DOHH2 (cell line): ENCODE measurements at regions not wholly inside any gene's neighbourhood (a gene's known extent, or its start where the extent isn't known, plus 50 kb on each side); places are given as distances from the start of the nearest gene placed in this dataset.

Experiments used
- H3F3A ChIP-seq: fragments of 200-600 bp; sonication (generic), shearing (Covaris generic); 2 replicates; pipeline ENCODE4 v1.6.0; 2016; ENCODE audit warnings: antibody characterized with exemption, mild to moderate bottlenecking; ENCODE audit not compliant: control insufficient read depth, insufficient read depth
- H3K27ac ChIP-seq: fragments of 200-600 bp; sonication (generic); 2 replicates; pipeline ENCODE4 v1.5.1; 2014; ENCODE audit warnings: low read depth, mild to moderate bottlenecking, low read length, moderate library complexity
- H3K27me3 ChIP-seq: fragments of 200-600 bp; sonication (generic); 2 replicates; pipeline ENCODE4 v1.6.1; 2014; ENCODE audit warnings: mild to moderate bottlenecking, low read length, mixed read lengths; ENCODE audit not compliant: control insufficient read depth
- H3K36me3 ChIP-seq: fragments of 200-600 bp; sonication (generic); 2 replicates; pipeline ENCODE4 v1.6.1; 2014; ENCODE audit warnings: mild to moderate bottlenecking, low read length, moderate library complexity, mixed read lengths; ENCODE audit not compliant: control insufficient read depth
- H3K4me1 ChIP-seq: fragments of 200-600 bp; sonication (generic); 2 replicates; pipeline ENCODE4 v1.6.1; 2014; ENCODE audit warnings: mild to moderate bottlenecking, low read length, mixed read lengths; ENCODE audit not compliant: control insufficient read depth
- H3K4me2 ChIP-seq: fragments of 200-600 bp; sonication (generic); 2 replicates; pipeline ENCODE4 v1.6.0; 2014; ENCODE audit warnings: mild to moderate bottlenecking, low read length, moderate library complexity
- H3K4me3 ChIP-seq: fragments of 200-600 bp; sonication (generic); 2 replicates; pipeline ENCODE4 v1.5.1; 2014; ENCODE audit warnings: mild to moderate bottlenecking, low read length, mixed read lengths
- H3K79me2 ChIP-seq: fragments of 200-600 bp; sonication (generic); 2 replicates; pipeline ENCODE4 v1.6.1; 2014; ENCODE audit warnings: mild to moderate bottlenecking, low read length, mixed read lengths; ENCODE audit not compliant: control insufficient read depth
- H3K9me2 ChIP-seq: fragments of 200-600 bp; sonication (generic); replicated peaks from 2 replicates; pipeline ENCODE4 v1.6.1; 2014; ENCODE audit warnings: mild to moderate bottlenecking, low read length, mixed read lengths; ENCODE audit not compliant: control insufficient read depth
- H3K9me3 ChIP-seq: fragments of 200-600 bp; sonication (generic); 2 replicates; pipeline ENCODE4 v1.6.1; 2014; ENCODE audit warnings: antibody characterized with exemption, low read length, mixed read lengths; ENCODE audit not compliant: control insufficient read depth, insufficient read depth
- H4K20me1 ChIP-seq: fragments of 200-600 bp; sonication (generic); 2 replicates; pipeline ENCODE4 v1.6.0; 2014; ENCODE audit warnings: low read depth, mild to moderate bottlenecking, antibody characterized with exemption, low read length, moderate library complexity; ENCODE audit not compliant: control insufficient read depth, insufficient read depth
- CTCF ChIP-seq: fragments of 200-600 bp; sonication (generic); IDR thresholded peaks from one replicate; pipeline ENCODE4 v1.5.1; 2014; ENCODE audit warnings: antibody characterized with exemption, mild to moderate bottlenecking, low read depth, low read length; ENCODE audit not compliant: poor library complexity, severe bottlenecking
- EZH2phosphoT487 ChIP-seq: fragments of 200-600 bp; sonication (generic); IDR thresholded peaks from 2 replicates; pipeline ENCODE4 v1.6.1; 2017; ENCODE audit warnings: borderline replicate concordance, mild to moderate bottlenecking, antibody characterized with exemption, low read length, moderate library complexity, mixed read lengths

GRCh38 chr7:47039089-47039648 is 542.7 kb downstream of the TNS3 start:
- Histone ChIP-seq H4K20me1 (no peaks in the 10 kb centered on the region), H3K27ac (no peak overlapping the region), H3K36me3 (no peaks in the 10 kb centered on the region), H3K9me2 (no peaks in the 10 kb centered on the region), H3K9me3 (no peaks in the 10 kb centered on the region), H3F3A (no peaks in the 10 kb centered on the region), H3K79me2 (no peaks in the 10 kb centered on the region), H3K4me2 (no peak overlapping the region), H3K4me3 (no peak overlapping the region), H3K27me3 (no peaks in the 10 kb centered on the region), H3K4me1 (no peaks in the 10 kb centered on the region)
- TF ChIP-seq EZH2phosphoT487 (no peak), CTCF (no peak)

- Histone ChIP-seq H3K4me3 (no peak overlapping the region), H3K79me2 (no peaks in the 10 kb centered on the region), H3K9me3 (no peaks in the 10 kb centered on the region), H3K4me2 (no peak overlapping the region), H3K4me1 (no peaks in the 10 kb centered on the region), H3F3A (no peaks in the 10 kb centered on the region), H3K27me3 (no peaks in the 10 kb centered on the region), H3K36me3 (no peaks in the 10 kb centered on the region), H3K9me2 (no peaks in the 10 kb centered on the region), H4K20me1 (no peaks in the 10 kb centered on the region), H3K27ac (no peak overlapping the region)
- TF ChIP-seq EZH2phosphoT487 (no peak), CTCF (no peak)
Measured at GRCh38 chr7:47038621-47039020, 543.3 kb downstream of the TNS3 start.

- no peak for TF ChIP-seq EZH2phosphoT487
- TF ChIP-seq CTCF = no peak
- Histone ChIP-seq H3K9me3 (no peaks in the 10 kb centered on the region), H3K79me2 (no peaks in the 10 kb centered on the region), H3K36me3 (no peaks in the 10 kb centered on the region), H3K4me3 (no peak overlapping the region), H3K27ac (no peak overlapping the region), H3F3A (no peaks in the 10 kb centered on the region), H3K9me2 (no peaks in the 10 kb centered on the region), H3K27me3 (no peaks in the 10 kb centered on the region), H3K4me2 (no peak overlapping the region), H4K20me1 (no peaks in the 10 kb centered on the region), H3K4me1 (no peaks in the 10 kb centered on the region)
Measured at GRCh38 chr7:47037607-47038006, 544.3 kb downstream of the TNS3 start.

GRCh38 chr7:47036909-47037308 is 545.0 kb downstream of the TNS3 start:
- no peak overlapping the region for H3K4me3 ChIP-seq
- H3K27me3 ChIP-seq = no peaks in the 10 kb centered on the region
- H4K20me1 ChIP-seq = no peaks in the 10 kb centered on the region
- H3K9me3 ChIP-seq = no peaks in the 10 kb centered on the region
- H3K4me2 ChIP-seq = no peak overlapping the region
- no peaks in the 10 kb centered on the region for H3K36me3 ChIP-seq
- H3K79me2 ChIP-seq = no peaks in the 10 kb centered on the region
- TF ChIP-seq EZH2phosphoT487 (no peak), CTCF (no peak)
- no peaks in the 10 kb centered on the region for H3K4me1 ChIP-seq
- H3F3A ChIP-seq = no peaks in the 10 kb centered on the region
- H3K9me2 ChIP-seq = no peaks in the 10 kb centered on the region
- H3K27ac ChIP-seq = no peak overlapping the region
